Muscle of leg (tissue), 3 donors: ENCODE measurements at regions not wholly inside any gene's neighbourhood (a gene's known extent, or its start where the extent isn't known, plus 50 kb on each side); places are given as distances from the start of the nearest gene placed in this dataset.

Source experiments
- DNase-seq: peaks from one replicate; pipeline ENCODE4 v3.0.0; 2013
- H3K27ac ChIP-seq: one replicate; pipeline ENCODE4 v1.5.1; 2013; ENCODE audit warnings: mild to moderate bottlenecking, low read length, control low read depth
- H3K27me3 ChIP-seq: one replicate; pipeline ENCODE4 v1.6.1; 2013; ENCODE audit warnings: low read length; ENCODE audit not compliant: control insufficient read depth, insufficient read depth
- H3K36me3 ChIP-seq: one replicate; pipeline ENCODE4 v1.6.1; 2013; ENCODE audit warnings: low read length; ENCODE audit not compliant: control insufficient read depth, insufficient read depth
- H3K4me1 ChIP-seq: one replicate; pipeline ENCODE4 v1.6.1; 2013; ENCODE audit warnings: low read length; ENCODE audit not compliant: control insufficient read depth, insufficient read depth
- H3K4me3 ChIP-seq: one replicate; pipeline ENCODE4 v1.5.1; 2013; ENCODE audit warnings: low read length, control low read depth
- H3K9me3 ChIP-seq: replicated peaks from 2 replicates; pipeline ENCODE4 v1.6.1; 2013; ENCODE audit warnings: low read depth, low read length; ENCODE audit not compliant: control insufficient read depth
- WGBS: methylation state at CpG from one replicate; pipeline ENCODE4 v1.1.5; 2013; ENCODE audit warnings: missing lambda C conversion rate; ENCODE audit not compliant: insufficient coverage; 5-methylcytosine and 5-hydroxymethylcytosine counted together

GRCh38 chr9:87447547-87448432 lies 49.9 kb upstream of the DAPK1 start:
- H3K27me3 ChIP-seq = no peaks in the 10 kb centered on the region
- H3K27ac ChIP-seq = no peak overlapping the region
- 58% methylated on average over 10 of the region's 11 CpGs for WGBS
- DNase-seq = no peak
- H3K9me3 ChIP-seq = no peaks in the 10 kb centered on the region
- no peaks in the 10 kb centered on the region for H3K36me3 ChIP-seq
- no peaks in the 10 kb centered on the region for H3K4me1 ChIP-seq
- H3K4me3 ChIP-seq = no peak overlapping the region
